ENCODE measurements at regions not wholly inside any gene's neighbourhood (a gene's known extent, or its start where the extent isn't known, plus 50 kb on each side); places are given as distances from the start of the nearest gene placed in this dataset.

- no peak for TF ChIP-seq ZEB1 (IDR thresholded peaks at IDR 0.05; ENCODE audit: insufficient replicate concordance, low read depth)
- TF ChIP-seq TGIF2 (CRISPR knock-in tag; IDR thresholded peaks at IDR 0.05), result no peak
- no peak for TF ChIP-seq ZFY (CRISPR knock-in tag; IDR thresholded peaks at IDR 0.05)
- no peak for TF ChIP-seq MAX (IDR thresholded peaks at IDR 0.05)
- no peak for TF ChIP-seq RBM22 (optimal IDR thresholded peaks at IDR 0.05; ENCODE audit: low read length)
- TF ChIP-seq, protein P1, sequence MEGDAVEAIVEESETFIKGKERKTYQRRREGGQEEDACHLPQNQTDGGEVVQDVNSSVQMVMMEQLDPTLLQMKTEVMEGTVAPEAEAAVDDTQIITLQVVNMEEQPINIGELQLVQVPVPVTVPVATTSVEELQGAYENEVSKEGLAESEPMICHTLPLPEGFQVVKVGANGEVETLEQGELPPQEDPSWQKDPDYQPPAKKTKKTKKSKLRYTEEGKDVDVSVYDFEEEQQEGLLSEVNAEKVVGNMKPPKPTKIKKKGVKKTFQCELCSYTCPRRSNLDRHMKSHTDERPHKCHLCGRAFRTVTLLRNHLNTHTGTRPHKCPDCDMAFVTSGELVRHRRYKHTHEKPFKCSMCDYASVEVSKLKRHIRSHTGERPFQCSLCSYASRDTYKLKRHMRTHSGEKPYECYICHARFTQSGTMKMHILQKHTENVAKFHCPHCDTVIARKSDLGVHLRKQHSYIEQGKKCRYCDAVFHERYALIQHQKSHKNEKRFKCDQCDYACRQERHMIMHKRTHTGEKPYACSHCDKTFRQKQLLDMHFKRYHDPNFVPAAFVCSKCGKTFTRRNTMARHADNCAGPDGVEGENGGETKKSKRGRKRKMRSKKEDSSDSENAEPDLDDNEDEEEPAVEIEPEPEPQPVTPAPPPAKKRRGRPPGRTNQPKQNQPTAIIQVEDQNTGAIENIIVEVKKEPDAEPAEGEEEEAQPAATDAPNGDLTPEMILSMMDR (CRISPR knock-in tag; IDR thresholded peaks at IDR 0.05), result no peak
- TF ChIP-seq TFE3 (CRISPR knock-in tag; IDR thresholded peaks at IDR 0.05), result no peak
- no peak for TF ChIP-seq TP53 (CRISPR knock-in tag; conservative IDR thresholded peaks at IDR 0.05)
- TF ChIP-seq, protein P2, sequence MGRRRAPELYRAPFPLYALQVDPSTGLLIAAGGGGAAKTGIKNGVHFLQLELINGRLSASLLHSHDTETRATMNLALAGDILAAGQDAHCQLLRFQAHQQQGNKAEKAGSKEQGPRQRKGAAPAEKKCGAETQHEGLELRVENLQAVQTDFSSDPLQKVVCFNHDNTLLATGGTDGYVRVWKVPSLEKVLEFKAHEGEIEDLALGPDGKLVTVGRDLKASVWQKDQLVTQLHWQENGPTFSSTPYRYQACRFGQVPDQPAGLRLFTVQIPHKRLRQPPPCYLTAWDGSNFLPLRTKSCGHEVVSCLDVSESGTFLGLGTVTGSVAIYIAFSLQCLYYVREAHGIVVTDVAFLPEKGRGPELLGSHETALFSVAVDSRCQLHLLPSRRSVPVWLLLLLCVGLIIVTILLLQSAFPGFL (CRISPR knock-in tag; IDR thresholded peaks at IDR 0.05), result no peak
- no peak for TF ChIP-seq MED8 (CRISPR knock-in tag; IDR thresholded peaks at IDR 0.05; ENCODE audit: insufficient replicate concordance)
- TF ChIP-seq ZFX (CRISPR knock-in tag; IDR thresholded peaks at IDR 0.05; ENCODE audit: low read depth), result no peak
- no peak for TF ChIP-seq CBX5 (CRISPR knock-in tag; IDR thresholded peaks at IDR 0.05; ENCODE audit: borderline replicate concordance)
- no peak for TF ChIP-seq KLF12 (CRISPR knock-in tag; IDR thresholded peaks at IDR 0.05; ENCODE audit: borderline replicate concordance)
- TF ChIP-seq RXRA (CRISPR knock-in tag; IDR thresholded peaks at IDR 0.05), result no peak
Observed at GRCh38 chr1:90507173-90507572, 209.9 kb downstream of the BARHL2 start.

All from HepG2 (cell line).